ENCODE measurements at regions not wholly inside any gene's neighbourhood (a gene's known extent, or its start where the extent isn't known, plus 50 kb on each side); places are given as distances from the start of the nearest gene placed in this dataset.
"Not testable (repeated sequence)": the region's sequence is repeated elsewhere in the genome, so short reads cannot be mapped to it uniquely, and the experiment has no call there.

- Mint-ChIP-seq H3K27ac (no peak overlapping the region), H3K4me3 (no peak overlapping the region), H3K9me3 (ENCODE audit: insufficient read depth) (peaks cover 21% of the 10 kb centered on the region), H3K4me1 (no peaks in the 10 kb centered on the region), H3K27me3 (no peaks in the 10 kb centered on the region)
- TF ChIP-seq EZH2 (IDR thresholded peaks at IDR 0.05; ENCODE audit: borderline replicate concordance, insufficient read depth, low read depth, low read length, poor library complexity, severe bottlenecking) (no peak), CTCF (IDR thresholded peaks at IDR 0.05) (no peak)
- Histone ChIP-seq H3K9ac (ENCODE audit: low read length) (no peak overlapping the region), H2AFZ (ENCODE audit: insufficient read depth, low read depth, low read length, poor library complexity, severe bottlenecking) (no peak overlapping the region), H3K27ac (ENCODE audit: low read length in 2 of 2) (no peak overlapping the region), H3K36me3 (replicated peaks in 1 of 2; ENCODE audit: control extremely low read depth in 1 of 2, control insufficient read depth in 1 of 2, extremely low read depth in 1 of 2, insufficient read depth in 2 of 2, low read length in 1 of 2) (no peaks in the 10 kb centered on the region), H3K4me3 (ENCODE audit: control extremely low read depth in 1 of 5, extremely low read depth in 1 of 5, insufficient read depth in 1 of 5, low read depth in 2 of 5, low read length in 4 of 5) (no peak overlapping the region), H3K4me1 (ENCODE audit: control insufficient read depth in 2 of 2, insufficient read depth in 2 of 2, low read length in 2 of 2) (peaks cover 3 to 18% of the 10 kb centered on the region in 2 donors), H3K9me3 (ENCODE audit: control extremely low read depth in 1 of 3, control insufficient read depth in 2 of 3, insufficient read depth in 1 of 3, low read length in 2 of 3) (peaks cover 0 to 7% (median 7%) of the 10 kb centered on the region in 3 donors), H4K20me1 (ENCODE audit: control insufficient read depth, insufficient read depth, low read length, poor library complexity, severe bottlenecking) (no peaks in the 10 kb centered on the region), H3K79me2 (ENCODE audit: control insufficient read depth, insufficient read depth, low read length) (no peaks in the 10 kb centered on the region), H3K27me3 (replicated peaks in 1 of 4; ENCODE audit: control extremely low read depth in 1 of 4, control insufficient read depth in 3 of 4, insufficient read depth in 4 of 4, low read length in 3 of 4) (peaks cover 0 to 5% (median 0%) of the 10 kb centered on the region in 4 experiments), H3K4me2 (replicated peaks; ENCODE audit: low read depth, low read length, poor library complexity, severe bottlenecking) (peak overlapping the region; percentile 44)
- ATAC-seq (ENCODE audit: low read depth), result no peak
- DNase-seq, result no peak
- intact Hi-C loops (cut with micrococcal nuclease), result no loop called here
- no CpG with 5 or more reads among the region's 2 CpGs for WGBS (ENCODE audit: insufficient coverage)
- ChIA-PET CTCF (no interaction called here), POLR2A (no interaction called here)
These were observed 726.0 kb downstream of the DIAPH3 start for GRCh38 chr13:59437544-59438301.

- Mint-ChIP-seq H3K4me3 (no peak overlapping the region), H3K27ac (no peak overlapping the region), H3K27me3 (no peaks in the 10 kb centered on the region), H3K9me3 (ENCODE audit: insufficient read depth) (peaks cover 9% of the 10 kb centered on the region), H3K4me1 (no peaks in the 10 kb centered on the region)
- ATAC-seq (ENCODE audit: low read depth) (no peak), DNase-seq (no peak)
- no peaks in the 10 kb centered on the region for H3K79me2 ChIP-seq (ENCODE audit: control insufficient read depth, insufficient read depth, low read length)
- 92% methylated on average over 28 of the region's 29 CpGs for WGBS (ENCODE audit: insufficient coverage)
- H3K27me3 ChIP-seq (replicated peaks in 1 of 4; ENCODE audit: control extremely low read depth in 1 of 4, control insufficient read depth in 3 of 4, insufficient read depth in 4 of 4, low read length in 3 of 4), result peaks cover 0 to 5% (median 0%) of the 10 kb centered on the region in 4 experiments
- H3K36me3 ChIP-seq (replicated peaks in 1 of 2; ENCODE audit: control extremely low read depth in 1 of 2, control insufficient read depth in 1 of 2, extremely low read depth in 1 of 2, insufficient read depth in 2 of 2, low read length in 1 of 2), result no peaks in the 10 kb centered on the region
- no peak overlapping the region for H3K4me3 ChIP-seq (ENCODE audit: control extremely low read depth in 1 of 5, extremely low read depth in 1 of 5, insufficient read depth in 1 of 5, low read depth in 2 of 5, low read length in 4 of 5)
- ChIA-PET POLR2A (no interaction called here), CTCF (no interaction called here)
- no peak overlapping the region for H3K9ac ChIP-seq (ENCODE audit: low read length)
- H4K20me1 ChIP-seq (ENCODE audit: control insufficient read depth, insufficient read depth, low read length, poor library complexity, severe bottlenecking), result no peaks in the 10 kb centered on the region
- intact Hi-C loops (cut with micrococcal nuclease), result no loop called here
- H2AFZ ChIP-seq (ENCODE audit: insufficient read depth, low read depth, low read length, poor library complexity, severe bottlenecking), result no peak overlapping the region
- H3K4me1 ChIP-seq (ENCODE audit: control insufficient read depth in 2 of 2, insufficient read depth in 2 of 2, low read length in 2 of 2), result peaks cover 3 to 18% of the 10 kb centered on the region in 2 donors
- no peak overlapping the region for H3K27ac ChIP-seq (ENCODE audit: low read length in 2 of 2)
- TF ChIP-seq EZH2 (IDR thresholded peaks at IDR 0.05; ENCODE audit: borderline replicate concordance, insufficient read depth, low read depth, low read length, poor library complexity, severe bottlenecking) (no peak), CTCF (IDR thresholded peaks at IDR 0.05) (no peak)
- H3K4me2 ChIP-seq (replicated peaks; ENCODE audit: low read depth, low read length, poor library complexity, severe bottlenecking), result no peak overlapping the region
- peaks cover 0 to 7% (median 0%) of the 10 kb centered on the region in 3 donors for H3K9me3 ChIP-seq (ENCODE audit: control extremely low read depth in 1 of 3, control insufficient read depth in 2 of 3, insufficient read depth in 1 of 3, low read length in 2 of 3)
These were observed 723.8 kb downstream of the DIAPH3 start for GRCh38 chr13:59439776-59440428.

GRCh38 chr13:59441068-59441467 lies 722.7 kb downstream of the DIAPH3 start:
- H3K9me3 Mint-ChIP-seq (ENCODE audit: insufficient read depth); ATAC-seq (ENCODE audit: low read depth); POLR2A ChIA-PET; H3K4me3 Mint-ChIP-seq; H3K9ac ChIP-seq (ENCODE audit: low read length); H4K20me1 ChIP-seq (ENCODE audit: control insufficient read depth, insufficient read depth, low read length, poor library complexity, severe bottlenecking); H3K9me3 ChIP-seq (ENCODE audit: control extremely low read depth in 1 of 3, control insufficient read depth in 2 of 3, insufficient read depth in 1 of 3, low read length in 2 of 3); H3K27ac ChIP-seq (ENCODE audit: low read length in 2 of 2); H3K27me3 ChIP-seq (replicated peaks in 1 of 4; ENCODE audit: control extremely low read depth in 1 of 4, control insufficient read depth in 3 of 4, insufficient read depth in 4 of 4, low read length in 3 of 4); H3K27me3 Mint-ChIP-seq; intact Hi-C loops (cut with micrococcal nuclease); DNase-seq; H3K79me2 ChIP-seq (ENCODE audit: control insufficient read depth, insufficient read depth, low read length); H3K36me3 ChIP-seq (replicated peaks in 1 of 2; ENCODE audit: control extremely low read depth in 1 of 2, control insufficient read depth in 1 of 2, extremely low read depth in 1 of 2, insufficient read depth in 2 of 2, low read length in 1 of 2); CTCF ChIA-PET; H3K4me1 Mint-ChIP-seq; H3K27ac Mint-ChIP-seq: not testable (repeated sequence)
- peak overlapping the region; percentile 19 for H2AFZ ChIP-seq (ENCODE audit: insufficient read depth, low read depth, low read length, poor library complexity, severe bottlenecking)
- H3K4me3 ChIP-seq (ENCODE audit: control extremely low read depth in 1 of 5, extremely low read depth in 1 of 5, insufficient read depth in 1 of 5, low read depth in 2 of 5, low read length in 4 of 5), result peak overlapping the region in 1 of 5 experiments; percentile 26
- H3K4me1 ChIP-seq (ENCODE audit: control insufficient read depth in 2 of 2, insufficient read depth in 2 of 2, low read length in 2 of 2), result peaks cover 3 to 18% of the 10 kb centered on the region in 2 donors
- H3K4me2 ChIP-seq (replicated peaks; ENCODE audit: low read depth, low read length, poor library complexity, severe bottlenecking), result peak overlapping the region; percentile 38
- WGBS (ENCODE audit: insufficient coverage), result 40% methylated on average over 4 of the region's 13 CpGs
